ENCODE measurements at regions not wholly inside any gene's neighbourhood (a gene's known extent, or its start where the extent isn't known, plus 50 kb on each side); places are given as distances from the start of the nearest gene placed in this dataset.

DNA sequence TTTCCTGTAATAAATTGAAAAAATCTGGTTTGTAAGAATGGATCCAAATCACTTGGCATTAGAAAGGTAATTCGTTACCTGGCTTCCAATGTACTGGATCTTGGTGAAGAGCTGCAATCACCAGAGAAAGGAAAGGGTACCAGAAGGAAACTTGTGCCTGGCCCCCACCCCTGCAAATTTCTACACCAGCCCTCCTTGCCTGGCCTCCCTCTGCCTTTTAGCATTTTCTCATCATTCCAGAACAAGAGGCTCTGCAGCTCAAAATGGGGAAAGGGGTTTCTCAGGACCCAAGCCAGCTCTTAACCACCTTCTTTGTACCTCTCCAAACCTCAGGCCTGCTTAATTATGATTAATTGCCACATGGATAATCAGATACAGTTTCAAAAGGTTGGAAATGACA lies 612.8 kb upstream of the MGMT start (continued):
- TF ChIP-seq, protein P1, sequence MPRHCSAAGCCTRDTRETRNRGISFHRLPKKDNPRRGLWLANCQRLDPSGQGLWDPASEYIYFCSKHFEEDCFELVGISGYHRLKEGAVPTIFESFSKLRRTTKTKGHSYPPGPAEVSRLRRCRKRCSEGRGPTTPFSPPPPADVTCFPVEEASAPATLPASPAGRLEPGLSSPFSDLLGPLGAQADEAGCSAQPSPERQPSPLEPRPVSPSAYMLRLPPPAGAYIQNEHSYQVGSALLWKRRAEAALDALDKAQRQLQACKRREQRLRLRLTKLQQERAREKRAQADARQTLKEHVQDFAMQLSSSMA (CRISPR knock-in tag; IDR thresholded peaks at IDR 0.05): no peak

DNA sequence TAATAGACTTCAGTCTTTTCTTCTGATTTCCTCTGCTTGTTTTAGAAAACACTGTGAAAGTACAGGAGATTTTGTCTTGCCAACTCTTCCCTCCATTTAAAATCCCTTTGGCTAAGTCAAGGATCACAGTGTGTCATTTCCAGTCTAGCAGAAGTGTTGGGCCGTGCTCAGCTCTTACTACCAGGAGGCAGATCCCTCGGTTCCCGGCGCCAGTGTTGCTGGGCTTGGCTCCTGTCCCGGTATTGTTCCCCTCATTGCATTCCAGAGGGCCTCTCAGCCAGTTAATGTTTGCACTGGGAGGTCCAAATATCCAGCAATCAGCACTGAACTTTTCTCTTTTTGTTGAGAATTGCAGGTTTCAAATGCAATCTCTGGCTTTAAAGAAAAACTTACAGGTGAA lies 612.1 kb upstream of the MGMT start:
- Histone ChIP-seq H3K4me1 (replicated peaks in 1 of 2; ENCODE audit: control insufficient read depth in 2 of 2, insufficient read depth in 2 of 2, low read length in 2 of 2) (no peaks in the 10 kb centered on the region), H3K27me3 (ENCODE audit: control insufficient read depth in 2 of 2, insufficient read depth in 2 of 2, low read length in 2 of 2) (peaks cover 0 to 24% of the 10 kb centered on the region in 2 experiments; a peak in 3 of 5 replicates), H3K9me1 (ENCODE audit: control insufficient read depth, insufficient read depth, low read length) (no peaks in the 10 kb centered on the region), H3K4me3 (no peak overlapping the region), H4K20me1 (replicated peaks; ENCODE audit: control insufficient read depth, insufficient read depth, low read length) (no peaks in the 10 kb centered on the region), H3K36me3 (ENCODE audit: control insufficient read depth, insufficient read depth, low read length) (no peaks in the 10 kb centered on the region), H3K9ac (ENCODE audit: insufficient read depth in 1 of 2, low read depth in 2 of 2, low read length in 2 of 2) (no peak overlapping the region), H3K4me2 (ENCODE audit: insufficient read depth, low read length) (no peak overlapping the region), H3K27ac (ENCODE audit: extremely low read depth, low read depth, low read length) (no peak overlapping the region), H3K79me2 (ENCODE audit: control insufficient read depth, insufficient read depth, low read length) (no peaks in the 10 kb centered on the region), H2AFZ (ENCODE audit: low read depth, low read length) (no peak overlapping the region), H3K9me3 (replicated peaks; ENCODE audit: control insufficient read depth, insufficient read depth, low read depth, low read length) (no peaks in the 10 kb centered on the region)
- FAIRE-seq (no peak), DNase-seq (ENCODE audit: extremely low read depth in 1 of 4, low spot score in 3 of 4) (no peak), ATAC-seq (no peak)
- TF ChIP-seq ZNF780A (CRISPR knock-in tag; IDR thresholded peaks at IDR 0.05) (no peak), ZBTB1 (CRISPR knock-in tag; IDR thresholded peaks at IDR 0.05; ENCODE audit: borderline replicate concordance, low read depth) (no peak), XRCC5 (IDR thresholded peaks at IDR 0.05; ENCODE audit: low read depth, low read length) (no peak), FOXK2 (conservative IDR thresholded peaks at IDR 0.05 in 1 of 2, IDR thresholded peaks at IDR 0.05 in 1 of 2; ENCODE audit: low read depth in 2 of 2) (no peak), ZFP30 (CRISPR knock-in tag; IDR thresholded peaks at IDR 0.05; ENCODE audit: borderline replicate concordance) (no peak), ZNF165 (CRISPR knock-in tag; IDR thresholded peaks at IDR 0.05; ENCODE audit: borderline replicate concordance) (no peak), C11orf30 (IDR thresholded peaks at IDR 0.05; ENCODE audit: low read depth) (no peak), MAFF (IDR thresholded peaks at IDR 0.05; ENCODE audit: low read length) (no peak), ZNF282 (CRISPR knock-in tag; IDR thresholded peaks at IDR 0.05) (no peak)
- TF ChIP-seq, protein P2, sequence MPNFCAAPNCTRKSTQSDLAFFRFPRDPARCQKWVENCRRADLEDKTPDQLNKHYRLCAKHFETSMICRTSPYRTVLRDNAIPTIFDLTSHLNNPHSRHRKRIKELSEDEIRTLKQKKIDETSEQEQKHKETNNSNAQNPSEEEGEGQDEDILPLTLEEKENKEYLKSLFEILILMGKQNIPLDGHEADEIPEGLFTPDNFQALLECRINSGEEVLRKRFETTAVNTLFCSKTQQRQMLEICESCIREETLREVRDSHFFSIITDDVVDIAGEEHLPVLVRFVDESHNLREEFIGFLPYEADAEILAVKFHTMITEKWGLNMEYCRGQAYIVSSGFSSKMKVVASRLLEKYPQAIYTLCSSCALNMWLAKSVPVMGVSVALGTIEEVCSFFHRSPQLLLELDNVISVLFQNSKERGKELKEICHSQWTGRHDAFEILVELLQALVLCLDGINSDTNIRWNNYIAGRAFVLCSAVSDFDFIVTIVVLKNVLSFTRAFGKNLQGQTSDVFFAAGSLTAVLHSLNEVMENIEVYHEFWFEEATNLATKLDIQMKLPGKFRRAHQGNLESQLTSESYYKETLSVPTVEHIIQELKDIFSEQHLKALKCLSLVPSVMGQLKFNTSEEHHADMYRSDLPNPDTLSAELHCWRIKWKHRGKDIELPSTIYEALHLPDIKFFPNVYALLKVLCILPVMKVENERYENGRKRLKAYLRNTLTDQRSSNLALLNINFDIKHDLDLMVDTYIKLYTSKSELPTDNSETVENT (CRISPR knock-in tag; IDR thresholded peaks at IDR 0.05): no peak
- TF ChIP-seq, protein P3, sequence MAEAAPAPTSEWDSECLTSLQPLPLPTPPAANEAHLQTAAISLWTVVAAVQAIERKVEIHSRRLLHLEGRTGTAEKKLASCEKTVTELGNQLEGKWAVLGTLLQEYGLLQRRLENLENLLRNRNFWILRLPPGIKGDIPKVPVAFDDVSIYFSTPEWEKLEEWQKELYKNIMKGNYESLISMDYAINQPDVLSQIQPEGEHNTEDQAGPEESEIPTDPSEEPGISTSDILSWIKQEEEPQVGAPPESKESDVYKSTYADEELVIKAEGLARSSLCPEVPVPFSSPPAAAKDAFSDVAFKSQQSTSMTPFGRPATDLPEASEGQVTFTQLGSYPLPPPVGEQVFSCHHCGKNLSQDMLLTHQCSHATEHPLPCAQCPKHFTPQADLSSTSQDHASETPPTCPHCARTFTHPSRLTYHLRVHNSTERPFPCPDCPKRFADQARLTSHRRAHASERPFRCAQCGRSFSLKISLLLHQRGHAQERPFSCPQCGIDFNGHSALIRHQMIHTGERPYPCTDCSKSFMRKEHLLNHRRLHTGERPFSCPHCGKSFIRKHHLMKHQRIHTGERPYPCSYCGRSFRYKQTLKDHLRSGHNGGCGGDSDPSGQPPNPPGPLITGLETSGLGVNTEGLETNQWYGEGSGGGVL (CRISPR knock-in tag; IDR thresholded peaks at IDR 0.05): no peak
- POLR2A ChIA-PET: no interaction called here
- intact Hi-C loops (cut with micrococcal nuclease) (loop anchor here (5.0 kb wide), 1 partner anchor 223 kb away; no protein-coding TSS in a partner anchor), in situ Hi-C loops (cut with MboI) (loop anchor here (25.0 kb wide), 1 partner anchor 593 kb away; no protein-coding TSS in a partner anchor)
- CTCF ChIA-PET (ENCODE audit: low intra/inter-chr PET ratio): no interaction called here
- WGBS (ENCODE audit: insufficient coverage, low coverage, missing lambda C conversion rate): 0% methylated on average over 5 of the region's 5 CpGs
- BruUV-seq (replicated peaks): no TSS peak

Measured in K562 (cell line).